Liver (tissue), 8 donors: ENCODE measurements at regions not wholly inside any gene's neighbourhood (a gene's known extent, or its start where the extent isn't known, plus 50 kb on each side); places are given as distances from the start of the nearest gene placed in this dataset.

Experiments
- DNase-seq: peaks from one replicate; pipeline ENCODE4 v3.0.0-alpha.2; 2017; ENCODE audit warnings: low spot score
- H3K27ac ChIP-seq, 2 donors: one replicate each; pipeline ENCODE4 v1.7.0; 2013; ENCODE audit warnings: inconsistent platforms in 2 of 2, low read length in 2 of 2, control low read depth in 1 of 2, low read depth in 1 of 2, mild to moderate bottlenecking in 1 of 2
- H3K27me3 ChIP-seq, 4 donors: one replicate each; pipeline versions ENCODE4 v1.6.1 to v1.7.0; 2013; ENCODE audit warnings: low read length in 3 of 4, inconsistent platforms in 1 of 4, mild to moderate bottlenecking in 1 of 4, moderate library complexity in 1 of 4; ENCODE audit not compliant: control insufficient read depth in 4 of 4, insufficient read depth in 4 of 4
- H3K36me3 ChIP-seq, 4 donors: one replicate each; pipeline versions ENCODE4 v1.6.1 to v1.7.0; 2013; ENCODE audit warnings: low read length in 3 of 4, mild to moderate bottlenecking in 3 of 4, low read depth in 1 of 4, moderate library complexity in 1 of 4; ENCODE audit not compliant: control insufficient read depth in 4 of 4, insufficient read depth in 3 of 4
- H3K4me1 ChIP-seq, 4 donors: one replicate each; pipeline versions ENCODE4 v1.6.1 to v1.7.0; 2013; ENCODE audit warnings: low read length in 3 of 4, mild to moderate bottlenecking in 3 of 4, moderate library complexity in 1 of 4; ENCODE audit not compliant: control insufficient read depth in 4 of 4, insufficient read depth in 4 of 4
- H3K4me3 ChIP-seq, 3 donors: one replicate each; pipeline versions ENCODE4 v1.6.1 to v1.7.0; 2013; ENCODE audit warnings: low read length in 3 of 3, control low read depth in 1 of 3, low read depth in 1 of 3, mild to moderate bottlenecking in 1 of 3
- H3K9ac ChIP-seq, 2 donors: one replicate each; pipeline ENCODE4 v1.7.0; 2013; ENCODE audit warnings: low read length in 2 of 2, mild to moderate bottlenecking in 2 of 2, moderate library complexity in 2 of 2, control low read depth in 1 of 2, low read depth in 1 of 2
- H3K9me3 ChIP-seq, 4 donors: one replicate each; pipeline versions ENCODE4 v1.6.1 to v1.7.0; 2013; ENCODE audit warnings: low read length in 3 of 4; ENCODE audit not compliant: control insufficient read depth in 4 of 4
- CTCF ChIP-seq: fragments of 150-350 bp; IDR thresholded peaks from 2 replicates; pipeline ENCODE4 v1.5.1; 2017; ENCODE audit warnings: improper control_type of control experiment, low read depth, low read length; ENCODE audit not compliant: missing input control
- EGR1 ChIP-seq, 2 donors: IDR thresholded peaks; 2 replicates each; pipeline ENCODE4 v1.6.1; 2016 to 2018; ENCODE audit warnings: antibody characterized with exemption in 2 of 2, low read depth in 2 of 2
- FOXA1 ChIP-seq: IDR thresholded peaks from 2 replicates; pipeline ENCODE4 v1.6.1; 2016; ENCODE audit warnings: antibody characterized with exemption
- FOXA2 ChIP-seq: IDR thresholded peaks from 2 replicates; pipeline ENCODE4 v1.6.1; 2016; ENCODE audit warnings: antibody characterized with exemption
- GABPA ChIP-seq, 2 donors: IDR thresholded peaks in 1 of 2; conservative IDR thresholded peaks in 1 of 2; 2 replicates each; pipeline ENCODE4 v1.6.1; 2016; ENCODE audit warnings: antibody characterized with exemption in 2 of 2, mild to moderate bottlenecking in 1 of 2, moderate library complexity in 1 of 2
- HNF4A ChIP-seq, 2 donors: conservative IDR thresholded peaks; 2 replicates each; pipeline ENCODE4 v1.6.1; 2016; ENCODE audit warnings: antibody characterized with exemption in 2 of 2, mild to moderate bottlenecking in 2 of 2
- HNF4G ChIP-seq: IDR thresholded peaks from 2 replicates; pipeline ENCODE4 v1.6.1; 2016; ENCODE audit warnings: antibody characterized with exemption
- JUND ChIP-seq, 2 donors: IDR thresholded peaks; 2 replicates each; pipeline ENCODE4 v1.6.1; 2016; ENCODE audit warnings: antibody characterized with exemption in 2 of 2
- MAX ChIP-seq: IDR thresholded peaks from 2 replicates; pipeline ENCODE4 v1.6.1; 2016; ENCODE audit warnings: antibody characterized with exemption
- NR2F2 ChIP-seq: IDR thresholded peaks from 2 replicates; pipeline ENCODE4 v1.6.1; 2016; ENCODE audit warnings: antibody characterized with exemption
- RAD21 ChIP-seq, 2 donors: IDR thresholded peaks; 2 replicates each; pipeline ENCODE4 v1.6.1; 2016; ENCODE audit warnings: antibody characterized with exemption in 2 of 2, mild to moderate bottlenecking in 2 of 2
- REST ChIP-seq: IDR thresholded peaks from 2 replicates; pipeline ENCODE4 v1.6.1; 2016; ENCODE audit warnings: antibody characterized with exemption, mild to moderate bottlenecking
- RXRA ChIP-seq, 2 donors: IDR thresholded peaks; 2 replicates each; pipeline ENCODE4 v1.6.1; 2017 to 2018; ENCODE audit warnings: antibody characterized with exemption in 2 of 2, mild to moderate bottlenecking in 1 of 2
- SP1 ChIP-seq: IDR thresholded peaks from 2 replicates; pipeline ENCODE4 v1.6.1; 2018; ENCODE audit warnings: antibody characterized with exemption, mild to moderate bottlenecking
- TAF1 ChIP-seq: conservative IDR thresholded peaks from 2 replicates; pipeline ENCODE4 v1.6.1; 2016; ENCODE audit warnings: antibody characterized with exemption, mild to moderate bottlenecking
- YY1 ChIP-seq: IDR thresholded peaks from 2 replicates; pipeline ENCODE4 v1.6.1; 2016; ENCODE audit warnings: antibody characterized with exemption, mild to moderate bottlenecking
- ZBTB33 ChIP-seq: IDR thresholded peaks from 2 replicates; pipeline ENCODE4 v1.6.1; 2016; ENCODE audit warnings: antibody characterized with exemption
- WGBS: extraction: QIAGEN DNeasy Blood & Tissue Kit; methylation state at CpG from one replicate; pipeline ENCODE4 v1.1.7; 2013; 5-methylcytosine and 5-hydroxymethylcytosine counted together
- TF ChIP-seq, protein P1 (sequence below): IDR thresholded peaks from 2 replicates; pipeline ENCODE4 v1.6.1; 2016; ENCODE audit warnings: antibody characterized with exemption
- donor health status: healthy.
- donor health status: healthy.
- donor health status: healthy.
- donor health status: healthy.
- donor health status: healthy.

GRCh38 chr10:75286901-75287300 lies 51.1 kb upstream of the COMTD1 start:
- no peak for DNase-seq
- Histone ChIP-seq H3K9ac (no peak overlapping the region), H3K27me3 (peaks cover 0 to 6% (median 0%) of the 10 kb centered on the region in 4 donors), H3K36me3 (no peaks in the 10 kb centered on the region), H3K4me1 (no peaks in the 10 kb centered on the region), H3K4me3 (no peak overlapping the region), H3K9me3 (peaks cover 2 to 6% (median 3%) of the 10 kb centered on the region in 4 donors), H3K27ac (no peak overlapping the region)
- TF ChIP-seq ZBTB33 = no peak
- TF ChIP-seq HNF4A (conservative IDR thresholded peaks at IDR 0.05) = no peak
- TF ChIP-seq EGR1 (IDR thresholded peaks at IDR 0.05; ENCODE audit: low read depth in 2 of 2) = no peak
- no peak for TF ChIP-seq YY1
- TF ChIP-seq SP1 = no peak
- TF ChIP-seq, protein P1, sequence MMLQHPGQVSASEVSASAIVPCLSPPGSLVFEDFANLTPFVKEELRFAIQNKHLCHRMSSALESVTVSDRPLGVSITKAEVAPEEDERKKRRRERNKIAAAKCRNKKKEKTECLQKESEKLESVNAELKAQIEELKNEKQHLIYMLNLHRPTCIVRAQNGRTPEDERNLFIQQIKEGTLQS = no peak
- no peak for TF ChIP-seq RAD21 (IDR thresholded peaks at IDR 0.05)
- no peak for TF ChIP-seq REST
- TF ChIP-seq JUND (IDR thresholded peaks at IDR 0.05) = no peak
- TF ChIP-seq TAF1 = no peak
- TF ChIP-seq CTCF = no peak
- no peak for TF ChIP-seq MAX
- no peak for TF ChIP-seq RXRA (IDR thresholded peaks at IDR 0.05)
- TF ChIP-seq FOXA2 = no peak
- TF ChIP-seq HNF4G = no peak
- no peak for TF ChIP-seq FOXA1
- TF ChIP-seq NR2F2 = no peak
- no peak for TF ChIP-seq GABPA (IDR thresholded peaks at IDR 0.05 in 1 of 2, conservative IDR thresholded peaks at IDR 0.05 in 1 of 2)
- 75% methylated on average over 2 of the region's 2 CpGs for WGBS
